H1 (cell line): ENCODE measurements at regions not wholly inside any gene's neighbourhood (a gene's known extent, or its start where the extent isn't known, plus 50 kb on each side); places are given as distances from the start of the nearest gene placed in this dataset.
"Not testable (repeated sequence)": the region's sequence is repeated elsewhere in the genome, so short reads cannot be mapped to it uniquely, and the experiment has no call there.

Experiments used
- CTCF ChIA-PET: fragments of 300-600 bp; sonication (Branson Sonifier 250); formaldehyde crosslinking; loops from one replicate; lab custom pipeline; 2021; ENCODE audit not compliant: partially characterized antibody; lab: Charles Lee
- POLR2A ChIA-PET: fragments of 300-600 bp; sonication (Branson Sonifier 250); formaldehyde crosslinking; loops from one replicate; lab custom pipeline; 2021; ENCODE audit warnings: inconsistent platforms; ENCODE audit not compliant: partially characterized antibody; lab: Charles Lee
- DNase-seq, 2 experiments: peaks; one replicate each; pipeline versions ENCODE4 v3.0.0 to v3.0.0-alpha.2; 2010 to 2022; ENCODE audit warnings: low spot score in 2 of 2, low read depth in 1 of 2, mixed read lengths in 1 of 2
- FAIRE-seq: peaks from 2 replicates; lab custom pipeline; 2011; peaks lifted over from hg19 to GRCh38; lab: Jason Lieb, UNC
- H2AFZ ChIP-seq: 2 replicates; pipeline ENCODE4 v1.8.1; 2012; ENCODE audit warnings: low read length, inconsistent platforms
- H2AK5ac ChIP-seq: 2 replicates; pipeline ENCODE4 v1.6.1; 2013; ENCODE audit warnings: low read depth, low read length
- H2BK120ac ChIP-seq: replicated peaks from 2 replicates; pipeline ENCODE3; 2013; ENCODE audit warnings: low read depth, low read length, inconsistent platforms
- H2BK12ac ChIP-seq: 2 replicates; pipeline ENCODE4 v1.6.1; 2013; ENCODE audit warnings: low read depth, low read length
- H2BK15ac ChIP-seq: 2 replicates; pipeline ENCODE4 v1.6.1; 2013; ENCODE audit warnings: low read length
- H2BK20ac ChIP-seq: 2 replicates; pipeline ENCODE4 v1.6.1; 2013; ENCODE audit warnings: low read length
- H2BK5ac ChIP-seq: 2 replicates; pipeline ENCODE4 v1.6.1; 2013; ENCODE audit warnings: low read depth, low read length
- H3K14ac ChIP-seq: 2 replicates; pipeline ENCODE4 v1.6.1; 2013; ENCODE audit warnings: inconsistent platforms; ENCODE audit not compliant: insufficient read length
- H3K18ac ChIP-seq: 2 replicates; pipeline ENCODE4 v1.6.1; 2013; ENCODE audit warnings: low read length; ENCODE audit errors: extremely low read depth
- H3K23ac ChIP-seq: 2 replicates; pipeline ENCODE4 v1.6.1; 2013; ENCODE audit warnings: inconsistent platforms; ENCODE audit not compliant: insufficient read length
- H3K23me2 ChIP-seq: 2 replicates; pipeline ENCODE4 v1.6.1; 2013; ENCODE audit warnings: low read depth, low read length
- H3K27ac ChIP-seq: 2 replicates; pipeline ENCODE4 v1.6.1; 2011; ENCODE audit warnings: low read depth, low read length, inconsistent platforms
- H3K27me3 ChIP-seq, 4 experiments: replicated peaks in 1 of 4; 1 replicate in 1 of 4; 2 replicates in 3 of 4; pipeline versions ENCODE4 v1.6.1 to v1.8.1; 2011 to 2013; ENCODE audit warnings: low read length in 3 of 4, mild to moderate bottlenecking in 3 of 4, inconsistent platforms in 2 of 4, mixed read lengths in 2 of 4, moderate library complexity in 1 of 4; ENCODE audit not compliant: control insufficient read depth in 3 of 4, insufficient read depth in 3 of 4; ENCODE audit errors: extremely low read depth in 1 of 4
- H3K36me3 ChIP-seq, 4 experiments: 2 replicates each; pipeline versions ENCODE4 v1.6.1 to v1.8.1; 2011 to 2013; ENCODE audit warnings: mild to moderate bottlenecking in 4 of 4, low read length in 3 of 4, moderate library complexity in 2 of 4, control low read depth in 1 of 4, inconsistent platforms in 1 of 4; ENCODE audit not compliant: insufficient read depth in 4 of 4, control insufficient read depth in 2 of 4
- H3K4ac ChIP-seq: replicated peaks from 2 replicates; pipeline ENCODE3; 2013; ENCODE audit warnings: low read length, low read depth, mixed read lengths, inconsistent platforms; ENCODE audit not compliant: insufficient read length
- H3K4me1 ChIP-seq, 4 experiments: replicated peaks in 1 of 4; 1 replicate in 1 of 4; 2 replicates in 3 of 4; pipeline versions ENCODE4 v1.6.1 to v1.8.1; 2011 to 2013; ENCODE audit warnings: low read length in 3 of 4, inconsistent platforms in 2 of 4, mixed read lengths in 1 of 4; ENCODE audit not compliant: insufficient read depth in 4 of 4, control insufficient read depth in 3 of 4
- H3K4me2 ChIP-seq, 2 experiments: 2 replicates each; pipeline versions ENCODE4 v1.6.1 to v1.8.1; 2011 to 2013; ENCODE audit warnings: low read depth in 2 of 2, low read length in 2 of 2, control low read depth in 1 of 2, inconsistent platforms in 1 of 2, mild to moderate bottlenecking in 1 of 2; ENCODE audit not compliant: insufficient read depth in 1 of 2
- H3K4me3 ChIP-seq, 4 experiments: fragments of 200-600, 300-600 bp in 1 of 4; sonication (generic), shearing (Covaris generic), sonication (Bioruptor Twin) in 1 of 4; 2 replicates each; pipeline versions ENCODE4 v1.5.1 to v1.8.1; 2011 to 2016; ENCODE audit warnings: low read length in 4 of 4, low read depth in 3 of 4, control low read depth in 2 of 4, inconsistent platforms in 2 of 4, mild to moderate bottlenecking in 2 of 4, mixed read lengths in 1 of 4, moderate library complexity in 1 of 4; ENCODE audit not compliant: insufficient read depth in 2 of 4; ENCODE audit errors: extremely low read depth in 1 of 4
- H3K56ac ChIP-seq: replicated peaks from 2 replicates; pipeline ENCODE3; 2013; ENCODE audit warnings: low read depth, mild to moderate bottlenecking, mixed read lengths, low read length, inconsistent platforms; ENCODE audit not compliant: insufficient read length
- H3K79me1 ChIP-seq: 2 replicates; pipeline ENCODE4 v1.6.1; 2013; ENCODE audit warnings: low read depth, low read length, control low read depth
- H3K79me2 ChIP-seq, 2 experiments: 2 replicates each; pipeline versions ENCODE4 v1.6.1 to v1.8.1; 2012 to 2013; ENCODE audit warnings: low read length in 2 of 2, mild to moderate bottlenecking in 2 of 2, inconsistent platforms in 1 of 2; ENCODE audit not compliant: insufficient read depth in 2 of 2, control insufficient read depth in 1 of 2
- H3K9ac ChIP-seq, 4 experiments: replicated peaks in 1 of 4; 1 replicate in 1 of 4; 2 replicates in 3 of 4; pipeline versions ENCODE4 v1.6.1 to v1.8.1; 2011 to 2013; ENCODE audit warnings: low read depth in 3 of 4, low read length in 3 of 4, control low read depth in 2 of 4, mild to moderate bottlenecking in 2 of 4, moderate library complexity in 2 of 4, inconsistent platforms in 1 of 4; ENCODE audit errors: extremely low read depth in 1 of 4
- H3K9me3 ChIP-seq, 2 experiments: 2 replicates each; pipeline versions ENCODE4 v1.6.1 to v1.8.1; 2012 to 2013; ENCODE audit warnings: mild to moderate bottlenecking in 2 of 2, moderate library complexity in 2 of 2, control low read depth in 1 of 2, inconsistent platforms in 1 of 2, low read depth in 1 of 2, low read length in 1 of 2, mixed read lengths in 1 of 2; ENCODE audit not compliant: insufficient read depth in 2 of 2
- H4K20me1 ChIP-seq, 2 experiments: replicated peaks in 1 of 2; 2 replicates each; pipeline versions ENCODE3 to v1.8.1; 2011 to 2013; ENCODE audit warnings: inconsistent platforms in 2 of 2, low read length in 2 of 2, mild to moderate bottlenecking in 1 of 2; ENCODE audit not compliant: insufficient read depth in 2 of 2, control insufficient read depth in 1 of 2
- H4K5ac ChIP-seq: 2 replicates; pipeline ENCODE4 v1.6.1; 2013; ENCODE audit warnings: low read length, low read depth, mixed read lengths, inconsistent platforms; ENCODE audit not compliant: insufficient read length
- H4K8ac ChIP-seq: 2 replicates; pipeline ENCODE4 v1.8.0; 2013; ENCODE audit warnings: mild to moderate bottlenecking, moderate library complexity, low read length, inconsistent platforms; ENCODE audit not compliant: insufficient read depth; ENCODE audit errors: extremely low read depth
- H4K91ac ChIP-seq: replicated peaks from 2 replicates; pipeline ENCODE3; 2013; ENCODE audit warnings: low read length, mixed read lengths, inconsistent platforms; ENCODE audit not compliant: insufficient read length
- WGBS, 2 experiments: shearing (Covaris generic) in 1 of 2; methylation state at CpG; one replicate each; pipeline versions ENCODE4 v1.1.6 to v1.1.7; 2013 to 2015; ENCODE audit warnings: low lambda C conversion rate in 2 of 2, mixed read lengths in 2 of 2, inconsistent platforms in 1 of 2, low coverage in 1 of 2, missing lambda C conversion rate in 1 of 2; ENCODE audit not compliant: insufficient replicate concordance in 2 of 2, insufficient coverage in 1 of 2, insufficient read length in 1 of 2; ENCODE audit errors: extremely low coverage in 1 of 2, missing lambda C conversion rate in 1 of 2; 5-methylcytosine and 5-hydroxymethylcytosine counted together

GRCh38 chr17:18572536-18572935 lies 71.7 kb downstream of the TBC1D28 start:
- WGBS, 2 experiments, result 90% methylated on average over 10 of the region's 23 CpGs; no CpG with 5 or more reads in 1 of the 2 experiments
- H2BK20ac ChIP-seq, H4K91ac ChIP-seq, H3K14ac ChIP-seq, H3K27me3 ChIP-seq, H3K27ac ChIP-seq, H3K79me1 ChIP-seq, H2BK5ac ChIP-seq, H3K56ac ChIP-seq, H3K9ac ChIP-seq, H2BK12ac ChIP-seq, H3K23me2 ChIP-seq, H3K4me2 ChIP-seq, H4K20me1 ChIP-seq, DNase-seq, H3K36me3 ChIP-seq, H3K4me1 ChIP-seq, H4K5ac ChIP-seq, H3K4ac ChIP-seq, H2BK120ac ChIP-seq, H2AFZ ChIP-seq, H3K4me3 ChIP-seq, H2BK15ac ChIP-seq, POLR2A ChIA-PET, H4K8ac ChIP-seq, H3K23ac ChIP-seq, H2AK5ac ChIP-seq, H3K9me3 ChIP-seq, FAIRE-seq, H3K18ac ChIP-seq, H3K79me2 ChIP-seq: not testable (repeated sequence)
- CTCF ChIA-PET, result interaction anchor here (1.0 kb wide), 1 partner anchor 9 kb away, joined by 5 read pairs; no protein-coding TSS in a partner anchor

GRCh38 chr17:18574137-18574536 lies 70.1 kb downstream of the TBC1D28 start:
- POLR2A ChIA-PET, CTCF ChIA-PET, DNase-seq: not testable (repeated sequence)

More at GRCh38 chr17:18574137-18574536, 70.1 kb downstream of the TBC1D28 start:
- not testable (repeated sequence) for H3K14ac ChIP-seq, H2BK120ac ChIP-seq, H3K4me1 ChIP-seq, H2AK5ac ChIP-seq, H3K4me3 ChIP-seq, H2BK15ac ChIP-seq, H2BK12ac ChIP-seq, H2BK5ac ChIP-seq, H3K27ac ChIP-seq, H3K9ac ChIP-seq, H4K8ac ChIP-seq, H3K4ac ChIP-seq, H4K20me1 ChIP-seq, FAIRE-seq, H2BK20ac ChIP-seq, H4K91ac ChIP-seq, H3K9me3 ChIP-seq, H3K23me2 ChIP-seq, H4K5ac ChIP-seq, H3K23ac ChIP-seq, H2AFZ ChIP-seq, H3K27me3 ChIP-seq, H3K79me1 ChIP-seq, H3K36me3 ChIP-seq, H3K4me2 ChIP-seq, H3K79me2 ChIP-seq, H3K56ac ChIP-seq, H3K18ac ChIP-seq
- WGBS, 2 experiments, result 97% methylated on average over 2 of the region's 2 CpGs; no CpG with 5 or more reads in 1 of the 2 experiments
